GM18858 (cell line): ENCODE measurements at regions not wholly inside any gene's neighbourhood (a gene's known extent, or its start where the extent isn't known, plus 50 kb on each side); places are given as distances from the start of the nearest gene placed in this dataset.
"Not testable (repeated sequence)": the region's sequence is repeated elsewhere in the genome, so short reads cannot be mapped to it uniquely, and the experiment has no call there.

Experiments
- ATAC-seq: cut with Tn5 transposase; IDR thresholded peaks from one replicate; pipeline ENCODE4 v1.9.1; 2021; ENCODE audit not compliant: unreplicated experiment

GRCh38 chr6:121856296-121856695 is 420.9 kb downstream of the GJA1 start:
- ATAC-seq: no peak

GRCh38 chr6:121857551-121857950 is 422.1 kb downstream of the GJA1 start:
- ATAC-seq: no peak

GRCh38 chr6:121858310-121858709 is 422.9 kb downstream of the GJA1 start:
- ATAC-seq: no peak

GRCh38 chr6:121858986-121859385 is 423.5 kb downstream of the GJA1 start:
- no peak for ATAC-seq

GRCh38 chr6:121865811-121866210 is 430.4 kb downstream of the GJA1 start:
- ATAC-seq: no peak

- no peak for ATAC-seq
Observed at GRCh38 chr6:121867095-121867494, 431.6 kb downstream of the GJA1 start.

- ATAC-seq: no peak
Observed at GRCh38 chr6:121868206-121868605, 432.8 kb downstream of the GJA1 start.

- no peak for ATAC-seq
Observed at GRCh38 chr6:121873595-121873994, 438.1 kb downstream of the GJA1 start.

GRCh38 chr6:121876721-121877120 is 441.3 kb downstream of the GJA1 start:
- no peak for ATAC-seq

GRCh38 chr6:121879149-121879548 is 443.7 kb downstream of the GJA1 start:
- ATAC-seq: no peak

- ATAC-seq: no peak
Observed at GRCh38 chr6:121880831-121881230, 445.4 kb downstream of the GJA1 start.

GRCh38 chr6:121881974-121882667 is 446.7 kb downstream of the GJA1 start:
- ATAC-seq: no peak

GRCh38 chr6:121884091-121884490 is 448.6 kb downstream of the GJA1 start:
- no peak for ATAC-seq

GRCh38 chr6:121884620-121885019 is 449.2 kb downstream of the GJA1 start:
- ATAC-seq: no peak

- ATAC-seq: no peak
Observed at GRCh38 chr6:121885399-121886152, 450.1 kb downstream of the GJA1 start.

- no peak for ATAC-seq
Observed at GRCh38 chr6:121886223-121886830, 450.9 kb downstream of the GJA1 start.

GRCh38 chr6:121887724-121888123 is 452.3 kb downstream of the GJA1 start:
- no peak for ATAC-seq

GRCh38 chr6:121890307-121890910 is 455.0 kb downstream of the GJA1 start:
- no peak for ATAC-seq

GRCh38 chr6:121895731-121896130 is 460.3 kb downstream of the GJA1 start:
- not testable (repeated sequence) for ATAC-seq

- no peak for ATAC-seq
Observed at GRCh38 chr6:121896363-121896762, 460.9 kb downstream of the GJA1 start.

- ATAC-seq: no peak
Observed at GRCh38 chr6:121896771-121897170, 461.3 kb downstream of the GJA1 start.

- ATAC-seq: no peak
Observed at GRCh38 chr6:121897337-121897760, 461.9 kb downstream of the GJA1 start.
